DMS 273 (cell line): ENCODE measurements at regions not wholly inside any gene's neighbourhood (a gene's known extent, or its start where the extent isn't known, plus 50 kb on each side); places are given as distances from the start of the nearest gene placed in this dataset.
"Not testable (repeated sequence)": the region's sequence is repeated elsewhere in the genome, so short reads cannot be mapped to it uniquely, and the experiment has no call there.

Experiments used
- DNase-seq: peaks from one replicate; lab custom pipeline; 2025; ENCODE audit not compliant: unreplicated experiment; lab: John Stamatoyannopoulos, UW

DNA sequence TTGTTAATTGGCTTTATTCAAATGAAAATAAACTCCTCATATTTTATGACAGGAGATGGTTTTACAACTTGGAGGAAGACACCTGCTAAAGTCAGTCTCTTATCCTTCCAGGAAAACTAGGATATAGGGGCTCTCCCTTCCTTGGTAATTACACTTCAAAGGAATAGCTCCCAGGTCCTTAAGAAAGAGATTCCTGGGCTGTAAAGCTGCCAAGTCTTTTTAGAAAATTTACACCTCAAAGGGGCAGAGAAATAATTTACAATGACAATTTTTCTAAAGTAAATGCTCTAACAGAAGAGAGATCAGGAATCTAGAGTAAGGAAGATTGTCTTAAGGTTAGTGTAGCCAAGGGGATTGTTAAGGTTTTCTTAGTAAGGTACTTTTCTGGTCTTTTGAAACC, 1359.0 kb downstream of the OLFM4 start:
- DNase-seq: no peak

DNA sequence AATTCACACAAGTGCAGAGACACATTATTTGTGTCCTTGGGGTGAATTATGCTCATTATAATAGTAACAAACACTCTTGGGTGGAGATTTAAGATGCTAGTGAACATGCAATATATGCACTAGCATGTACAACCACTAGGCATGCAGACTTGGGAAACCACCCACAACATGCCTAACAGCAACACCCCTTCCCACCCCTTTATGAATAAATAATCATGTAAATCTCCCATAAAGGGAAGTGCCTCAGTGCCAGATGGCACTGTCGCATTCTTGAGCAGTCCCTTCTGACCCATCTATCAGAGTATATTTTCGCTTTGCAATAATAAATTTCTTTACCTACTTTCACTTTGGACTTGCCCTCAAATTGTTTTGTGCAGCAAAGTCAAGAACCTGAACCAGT, 1362.2 kb downstream of the OLFM4 start:
- no peak for DNase-seq

DNA sequence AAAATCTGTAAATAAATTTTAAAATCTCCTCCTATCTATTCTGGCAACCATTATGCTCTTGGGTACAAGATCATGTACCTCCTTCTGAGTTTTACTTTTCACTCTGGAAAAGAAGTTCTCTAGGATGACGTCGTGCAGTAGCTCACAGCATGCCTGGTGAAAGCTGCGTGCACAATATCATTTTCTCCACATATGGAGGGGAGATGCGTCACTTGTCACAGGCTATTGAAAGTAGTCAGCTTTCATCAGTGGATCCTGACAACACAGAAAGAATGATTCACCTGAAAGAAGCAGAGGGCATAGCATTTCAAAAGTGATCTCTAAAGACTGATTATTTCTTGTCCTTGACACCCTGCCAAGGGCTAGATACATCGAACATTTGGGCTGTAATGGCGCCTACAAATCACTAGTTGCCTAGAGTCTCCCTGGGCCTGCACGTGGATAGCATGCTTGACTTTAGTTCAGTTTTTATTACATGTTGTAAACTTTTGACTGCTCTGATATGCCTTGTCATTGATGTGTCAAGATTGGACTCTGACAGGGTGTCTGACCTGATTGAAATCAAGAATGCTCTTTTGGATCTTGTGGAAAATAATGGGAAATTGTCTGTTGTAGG, 1365.6 kb downstream of the OLFM4 start:
- no peak for DNase-seq

DNA sequence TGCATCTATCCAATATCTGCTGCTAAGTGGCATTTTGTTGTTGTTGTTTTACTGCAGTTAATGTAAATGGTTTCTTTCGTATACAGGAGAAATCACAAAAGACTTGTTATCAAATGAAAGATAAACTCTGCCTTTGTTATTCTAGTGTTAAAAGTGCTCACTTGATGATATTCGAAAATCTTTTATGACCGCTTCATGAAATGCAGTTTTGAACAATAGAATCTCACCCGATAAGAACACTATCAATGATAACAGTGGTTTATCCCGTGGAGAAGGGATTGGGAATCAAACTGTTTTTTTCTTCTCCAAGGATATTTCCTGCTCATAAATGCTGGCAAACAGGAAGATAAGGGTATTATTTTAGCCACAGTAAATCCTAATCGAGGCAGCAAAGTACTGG, 1366.3 kb downstream of the OLFM4 start:
- DNase-seq: no peak

DNA sequence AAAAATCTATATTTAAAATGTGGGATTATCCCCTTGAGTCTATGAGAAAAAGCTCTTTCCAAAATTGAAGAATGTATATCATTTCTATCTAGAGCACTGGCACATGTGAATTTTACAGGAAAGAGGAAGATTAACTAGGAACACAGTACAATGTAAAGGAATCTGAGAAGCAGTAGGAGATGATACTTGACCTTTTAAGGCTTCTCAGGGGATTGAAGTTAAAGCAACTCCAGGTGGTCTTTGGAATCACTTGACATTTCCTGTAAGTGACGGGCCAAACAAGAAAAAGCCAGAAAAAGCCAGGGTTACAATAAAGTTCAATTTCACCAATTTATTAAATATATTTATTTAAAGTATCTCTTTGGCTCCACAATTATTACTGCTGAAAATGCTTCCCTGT, 1373.9 kb downstream of the OLFM4 start:
- no peak for DNase-seq

DNA sequence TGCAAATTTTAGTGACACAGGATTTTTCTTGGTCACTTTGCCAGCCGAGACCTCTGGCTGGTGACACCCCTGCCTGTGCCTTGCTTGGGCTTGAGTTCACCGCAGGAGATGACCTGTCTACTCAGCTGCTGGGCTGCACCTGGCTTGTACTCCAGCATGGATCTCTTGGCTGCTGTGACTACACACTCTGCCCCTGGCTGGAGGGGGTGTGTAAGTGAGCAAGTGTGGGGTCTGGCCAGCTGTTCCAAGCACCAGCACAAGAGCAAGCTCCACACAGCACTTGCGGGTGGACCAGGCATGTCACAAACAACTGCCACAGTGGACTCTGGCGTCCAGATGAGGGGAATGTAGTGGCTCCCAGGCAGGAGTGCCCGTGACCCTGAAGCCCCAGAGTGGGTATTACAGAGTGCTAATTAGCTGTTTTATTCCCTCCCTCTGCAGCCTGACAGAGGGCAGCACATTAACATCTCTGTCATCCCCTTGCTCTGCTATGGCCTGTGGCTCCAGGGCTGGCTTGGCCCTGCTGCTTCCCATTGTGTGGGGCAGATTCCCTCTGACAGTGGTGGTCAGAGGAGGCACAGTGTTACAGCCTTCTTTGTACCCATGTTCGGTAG, 1387.2 kb downstream of the OLFM4 start:
- no peak for DNase-seq

DNA sequence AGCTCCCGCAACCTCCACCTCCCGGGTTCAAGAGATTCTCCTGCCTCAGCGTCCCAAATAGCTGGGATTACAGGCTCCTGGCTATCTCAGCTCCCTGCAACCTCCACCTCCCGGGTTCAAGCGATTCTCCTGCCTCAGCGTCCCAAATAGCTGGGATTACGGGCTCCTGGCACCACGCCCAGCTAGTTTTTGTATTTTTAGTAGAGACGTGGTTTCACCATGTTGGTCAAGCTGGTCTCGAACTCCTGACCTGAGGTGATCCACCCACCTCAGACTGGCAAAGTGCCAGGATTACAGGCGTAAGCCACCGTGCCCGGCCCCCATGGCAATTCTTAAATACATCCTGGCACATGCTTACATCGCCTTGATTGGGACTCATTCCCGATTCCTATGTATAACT, 1394.3 kb downstream of the OLFM4 start:
- DNase-seq: not testable (repeated sequence)

DNA sequence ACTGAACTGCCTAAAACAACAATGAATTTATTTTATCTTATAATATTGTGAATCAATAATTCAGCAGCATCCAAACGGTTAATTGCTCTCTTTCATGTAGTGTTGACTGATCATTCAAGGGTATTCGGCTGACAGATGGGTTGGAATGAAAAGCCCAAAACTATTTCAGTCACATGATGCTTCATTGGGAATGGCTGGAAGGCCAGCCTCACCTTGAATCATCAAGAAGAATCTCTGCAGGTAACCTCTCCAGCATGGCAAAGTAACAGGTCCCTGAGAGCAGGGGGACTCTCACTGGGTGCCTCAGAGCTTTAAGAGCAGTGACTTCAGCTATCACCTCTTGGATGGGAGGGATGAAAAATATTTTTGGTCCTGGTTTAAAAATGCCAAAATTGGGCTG, 1395.7 kb downstream of the OLFM4 start:
- DNase-seq: no peak

DNA sequence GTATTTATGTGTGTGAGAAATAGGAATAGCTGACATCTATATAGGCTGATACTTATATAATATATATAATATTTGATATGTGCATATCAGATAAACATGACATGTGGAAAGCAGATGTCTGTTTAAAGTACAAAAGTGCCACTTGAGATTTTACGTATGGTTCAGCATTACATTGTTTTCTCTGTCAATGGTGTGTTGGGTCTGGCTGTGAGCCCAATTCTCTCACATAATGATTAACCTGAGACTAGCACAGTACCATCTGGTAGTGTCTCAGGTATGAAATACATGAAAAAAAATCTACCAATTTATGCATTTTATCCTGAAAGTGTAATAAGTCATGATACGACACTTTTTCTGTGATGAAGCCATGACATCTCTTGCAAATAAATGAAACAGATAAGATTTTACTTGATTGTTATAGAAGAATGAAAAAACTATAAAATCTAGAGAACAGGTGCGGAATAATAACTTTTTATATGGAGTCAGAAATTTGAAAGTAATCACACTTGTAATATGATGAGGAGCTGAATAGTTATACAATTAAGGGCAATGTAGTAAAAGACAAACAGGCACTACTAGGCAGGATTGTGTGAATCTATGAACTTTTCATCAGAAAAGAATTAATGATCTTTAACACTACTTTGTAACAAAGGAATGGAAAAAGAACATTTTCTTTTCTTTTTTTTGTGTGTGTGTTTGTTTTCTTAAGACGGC, 1405.0 kb downstream of the OLFM4 start:
- peak; percentile 22 for DNase-seq

DNA sequence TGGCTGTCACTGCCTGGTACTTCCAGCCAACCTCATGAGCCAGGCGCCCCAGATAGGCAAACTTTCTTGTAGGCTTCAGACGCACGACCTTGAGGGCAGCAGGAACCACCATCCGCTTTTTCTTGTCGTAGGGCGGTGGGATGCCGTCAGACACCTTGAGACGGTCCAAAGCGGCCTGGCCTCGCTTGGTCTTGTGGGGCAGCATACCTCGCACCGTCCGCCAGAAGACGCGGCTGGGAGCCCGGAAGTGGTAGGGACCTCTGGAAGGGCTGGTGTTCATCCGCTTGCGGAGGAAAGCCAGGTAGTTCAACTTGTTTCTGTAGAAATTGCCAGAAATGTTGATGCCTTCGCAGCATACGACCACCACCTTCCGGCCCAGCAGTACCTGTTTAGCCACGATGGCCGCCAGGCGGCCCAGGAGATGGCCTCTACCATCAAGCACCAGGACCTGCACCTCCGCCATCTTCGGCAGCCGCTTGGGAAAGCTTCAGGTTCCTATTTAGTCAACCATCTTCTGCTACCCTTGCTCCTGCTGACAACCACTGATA, 1412.3 kb downstream of the OLFM4 start:
- not testable (repeated sequence) for DNase-seq

DNA sequence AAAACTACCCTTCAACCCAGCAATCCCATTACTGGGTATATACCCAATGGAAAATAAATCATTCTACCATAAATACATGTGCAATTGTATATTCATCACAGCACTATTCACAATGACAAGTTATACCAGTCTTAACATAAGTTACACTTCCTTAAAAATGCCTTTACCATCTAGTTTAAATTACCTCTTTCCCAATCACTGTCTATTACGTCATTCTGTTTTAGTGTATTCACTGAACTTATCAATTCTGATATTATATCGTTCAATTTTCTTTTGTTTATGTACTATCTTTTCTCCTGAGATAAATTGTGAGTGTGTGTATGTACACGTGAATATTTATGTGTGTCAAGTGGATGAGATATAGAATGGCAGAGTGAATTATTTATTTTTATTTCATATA, 1416.8 kb downstream of the OLFM4 start:
- DNase-seq: no peak

DNA sequence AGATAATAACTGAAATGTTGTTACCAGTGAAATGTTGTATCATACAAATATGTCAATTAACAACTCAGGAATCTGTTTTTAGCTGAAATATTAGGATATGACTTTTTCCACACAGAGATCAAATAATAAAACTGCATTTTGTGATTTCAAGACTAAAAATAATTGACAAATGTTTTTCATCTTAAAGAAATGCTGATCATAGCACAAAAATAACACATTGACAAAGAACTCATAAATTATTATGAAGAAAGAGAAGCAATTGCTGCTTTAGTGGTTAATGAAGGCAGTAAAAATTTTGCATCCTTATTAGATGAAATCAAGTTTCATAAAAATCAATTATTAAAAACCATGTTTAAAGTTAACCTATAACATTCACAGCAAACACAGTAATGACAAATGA, 1417.3 kb downstream of the OLFM4 start:
- no peak for DNase-seq

DNA sequence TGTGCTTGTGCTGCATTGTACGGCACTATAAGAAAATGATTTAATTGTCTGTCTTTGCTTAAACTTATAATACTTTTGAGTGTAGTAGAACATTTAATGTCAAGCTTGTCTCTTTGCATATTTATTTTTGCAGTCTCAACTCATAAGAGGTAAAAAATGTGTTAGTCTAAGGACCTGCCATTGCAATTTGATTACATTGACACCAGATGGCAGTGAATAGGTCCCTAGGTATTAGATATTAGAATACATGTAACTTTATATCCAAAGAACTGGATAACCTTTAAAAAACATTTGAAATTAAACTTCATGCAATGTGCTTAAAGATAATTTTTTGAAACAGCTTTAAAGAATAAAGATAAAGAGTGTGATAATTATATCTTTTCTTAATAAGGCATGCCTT, 1421.3 kb downstream of the OLFM4 start:
- peak; percentile 15 for DNase-seq

DNA sequence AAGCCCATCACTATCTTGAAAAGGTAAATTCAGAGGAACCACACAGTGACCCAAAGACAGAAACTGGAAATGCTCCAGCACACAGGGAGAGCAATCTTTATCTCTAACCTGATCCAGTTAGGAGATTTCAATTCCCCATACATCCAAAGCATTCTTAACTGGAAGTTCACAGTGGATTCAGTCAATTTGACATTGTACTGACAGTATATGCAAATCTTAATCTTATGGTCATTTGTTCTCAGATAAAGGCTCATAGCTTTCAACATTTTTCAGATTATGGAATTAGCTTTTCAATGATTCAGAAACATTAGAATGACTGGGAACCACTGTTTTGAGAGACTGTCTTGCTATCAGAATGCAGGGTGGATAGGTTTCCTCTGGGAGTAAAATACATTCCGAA, 1455.6 kb downstream of the OLFM4 start:
- DNase-seq: no peak

DNA sequence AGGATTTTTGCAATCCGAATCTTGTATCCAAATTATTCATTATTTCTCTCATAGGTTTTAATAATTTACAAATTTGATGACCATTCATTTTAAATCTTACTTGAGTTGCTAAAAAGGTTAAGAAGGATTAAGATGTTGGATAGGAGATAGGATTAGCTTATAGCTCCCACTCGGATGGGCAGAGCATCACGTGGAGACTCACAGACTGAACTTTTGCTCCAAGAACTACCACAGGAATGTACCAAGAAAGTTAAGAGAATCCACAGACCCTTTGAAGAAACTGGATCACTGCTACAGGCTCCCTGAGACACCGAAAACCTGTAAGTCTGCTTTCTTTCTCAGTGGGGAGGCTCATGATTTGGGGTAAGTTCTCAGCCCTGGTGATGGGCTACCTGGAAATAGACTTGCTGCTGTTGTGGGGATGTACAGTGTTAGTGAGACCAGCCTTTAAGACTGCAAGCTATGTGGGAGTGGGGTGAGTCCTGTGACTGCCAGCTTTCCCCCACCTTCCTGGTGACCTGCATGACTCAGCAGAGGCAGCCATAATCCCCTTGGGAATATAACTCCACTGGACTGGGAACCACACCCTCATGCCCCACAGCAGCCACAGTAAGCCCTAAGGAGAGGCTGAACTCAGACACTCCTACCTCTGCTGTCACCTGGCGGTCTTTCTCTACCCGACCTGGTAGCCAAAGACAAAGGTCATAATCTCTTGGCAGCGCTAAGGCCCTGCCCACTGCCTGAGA, 1458.0 kb downstream of the OLFM4 start:
- DNase-seq: no peak

DNA sequence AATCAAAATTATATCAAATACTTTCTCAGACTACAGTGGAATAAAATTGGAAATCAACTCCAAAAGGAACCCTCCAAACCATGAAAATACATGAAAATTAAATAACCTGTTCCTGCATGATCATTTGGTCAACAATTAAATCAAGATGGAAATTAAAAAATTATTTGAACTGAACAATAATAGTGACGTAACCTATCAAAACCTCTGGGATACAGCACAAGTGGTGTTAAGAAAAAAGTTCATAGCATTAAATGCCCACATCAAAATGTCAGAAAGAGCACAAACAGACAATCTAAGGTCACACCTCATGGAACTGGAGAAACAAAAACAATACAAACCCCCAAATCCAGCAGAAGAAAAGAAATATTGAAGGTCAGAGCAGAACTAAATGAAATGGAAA, 1460.7 kb downstream of the OLFM4 start:
- DNase-seq: no peak

DNA sequence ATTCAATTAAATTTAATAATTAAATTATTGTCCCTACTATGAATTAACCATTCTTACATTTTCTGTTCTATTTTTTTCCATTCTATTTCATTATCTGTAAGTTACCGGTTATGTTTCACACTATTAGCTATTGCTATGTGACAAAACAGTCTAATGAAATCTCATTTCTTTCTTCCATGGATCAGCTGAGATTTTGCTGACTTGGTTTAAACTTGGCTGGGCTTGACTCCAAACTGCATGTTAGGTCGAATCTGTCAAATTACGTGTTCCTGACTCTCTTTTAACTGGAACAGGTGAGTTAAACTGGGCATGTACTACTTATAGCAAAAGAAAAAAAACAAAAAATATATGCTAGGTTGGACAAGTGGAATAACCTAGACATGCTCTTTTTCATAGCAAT, 1464.4 kb downstream of the OLFM4 start:
- no peak for DNase-seq

DNA sequence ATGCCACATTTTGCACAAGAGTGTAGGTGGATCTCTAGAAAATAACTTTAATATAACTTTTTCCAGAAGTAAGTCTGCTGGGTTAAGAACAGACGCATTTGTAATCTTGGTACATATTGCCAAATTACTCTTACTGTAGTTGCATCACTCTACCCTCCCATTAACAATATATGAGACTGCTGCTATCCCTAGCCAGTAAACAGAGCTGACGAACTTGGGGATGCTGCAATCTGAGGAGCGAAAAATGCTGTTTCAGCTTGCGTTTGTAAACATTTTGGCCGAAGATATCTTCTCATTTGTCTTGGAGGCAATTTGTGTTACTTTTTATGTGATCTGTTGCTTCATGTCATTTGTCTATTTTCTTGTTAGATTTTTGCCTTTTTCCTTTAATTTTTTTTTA, 1482.8 kb downstream of the OLFM4 start:
- no peak for DNase-seq

DNA sequence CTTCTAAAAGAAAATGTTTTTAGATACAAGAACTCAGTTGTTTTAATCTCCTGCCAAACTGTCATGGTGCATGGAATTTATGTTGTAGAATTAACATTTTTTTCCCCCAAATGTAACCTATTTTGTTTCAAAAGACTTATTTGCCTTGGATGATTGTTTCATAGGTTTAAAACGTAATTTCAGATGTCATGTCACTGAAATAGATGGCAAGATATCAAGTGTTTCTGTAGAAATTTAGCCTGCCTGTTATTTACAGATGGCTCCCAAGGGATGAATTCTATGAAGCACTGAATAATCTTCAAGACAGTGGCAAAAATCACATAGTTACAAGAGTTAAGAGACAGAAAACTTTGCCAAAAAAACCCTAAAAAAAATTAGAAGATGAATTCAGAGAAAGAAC, 1484.6 kb downstream of the OLFM4 start:
- no peak for DNase-seq

DNA sequence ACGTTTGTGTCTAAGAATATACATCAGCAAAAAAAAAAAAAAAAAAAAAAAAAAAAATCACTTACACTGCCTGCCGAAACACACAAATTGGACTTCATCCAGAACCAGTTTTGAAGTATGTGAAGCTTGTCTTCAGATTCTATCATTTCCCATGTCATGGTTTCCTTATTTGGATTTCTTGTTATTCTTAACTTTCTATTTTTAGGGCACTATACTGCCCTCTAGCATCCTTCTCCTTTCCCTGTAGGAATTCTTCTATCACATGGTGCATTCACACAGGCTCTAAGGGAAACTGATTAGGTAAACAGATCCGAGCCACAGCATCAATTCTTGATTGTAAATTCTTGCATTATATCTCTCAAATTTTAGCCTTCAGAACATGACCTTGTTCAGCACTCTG, 1507.5 kb downstream of the OLFM4 start:
- DNase-seq: peak; percentile 13

DNA sequence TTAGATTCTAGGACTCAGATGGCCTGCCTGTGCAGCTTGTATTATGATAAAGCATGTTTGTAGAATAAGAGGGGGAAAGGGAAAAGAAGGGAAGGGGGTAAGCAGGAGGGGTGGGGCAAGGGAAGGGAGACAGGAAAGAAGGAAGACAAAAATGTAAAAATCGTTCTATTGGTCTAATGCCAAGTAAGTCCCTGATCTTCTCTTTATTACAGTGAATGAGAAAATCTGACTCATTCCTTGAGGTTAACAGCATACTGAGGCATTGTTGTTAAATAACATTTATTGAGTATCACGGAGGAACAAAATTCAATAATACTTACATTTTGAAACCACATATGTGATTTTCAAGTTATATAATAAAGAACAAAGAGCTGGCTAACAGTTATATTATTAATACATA, 1534.7 kb downstream of the OLFM4 start:
- no peak for DNase-seq

DNA sequence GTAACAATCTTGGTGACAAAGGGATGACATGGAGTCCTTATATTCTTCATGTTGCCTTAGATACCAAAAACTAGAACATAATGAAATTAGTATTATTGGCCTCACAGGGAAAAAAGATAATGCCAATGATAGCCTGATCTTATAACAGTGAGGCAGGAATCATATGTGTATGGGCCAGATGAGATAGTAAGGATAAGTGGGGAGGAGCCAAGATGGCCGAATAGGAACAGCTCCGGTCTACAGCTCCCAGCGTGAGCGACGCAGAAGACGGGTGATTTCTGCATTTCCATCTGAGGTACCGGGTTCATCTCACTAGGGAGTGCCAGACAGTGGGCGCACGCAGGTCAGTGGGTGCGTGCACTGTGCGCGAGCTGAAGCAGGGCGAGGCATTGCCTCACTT, 1543.4 kb downstream of the OLFM4 start:
- not testable (repeated sequence) for DNase-seq
